ENCODE measurements at regions not wholly inside any gene's neighbourhood (a gene's known extent, or its start where the extent isn't known, plus 50 kb on each side); places are given as distances from the start of the nearest gene placed in this dataset.

GRCh38 chr4:52241916-52242315 lies 190.8 kb downstream of the SPATA18 start (continued):
- no peak for TF ChIP-seq PRDM15 (CRISPR knock-in tag; IDR thresholded peaks at IDR 0.05)

- ChIA-PET POLR2A (no interaction called here), CTCF (no interaction called here)
- peaks cover 17% of the 10 kb centered on the region for H3K4me1 Mint-ChIP-seq
- no peak overlapping the region for H3K27ac Mint-ChIP-seq
- TF ChIP-seq ZNF138 (CRISPR knock-in tag; conservative IDR thresholded peaks at IDR 0.05) (no peak), CTCF (IDR thresholded peaks at IDR 0.05) (no peak), RORB (CRISPR knock-in tag; IDR thresholded peaks at IDR 0.05) (no peak), AR (CRISPR knock-in tag; IDR thresholded peaks at IDR 0.05) (no peak), GABPB1 (CRISPR knock-in tag; IDR thresholded peaks at IDR 0.05) (no peak), NFYB (CRISPR knock-in tag; conservative IDR thresholded peaks at IDR 0.05; ENCODE audit: low read depth) (no peak), GRHL2 (CRISPR knock-in tag; IDR thresholded peaks at IDR 0.05; ENCODE audit: insufficient replicate concordance, severe bottlenecking) (no peak), HMGA2 (CRISPR knock-in tag; IDR thresholded peaks at IDR 0.05) (no peak), AFF4 (CRISPR knock-in tag; IDR thresholded peaks at IDR 0.05; ENCODE audit: borderline replicate concordance) (no peak), ELF4 (CRISPR knock-in tag; IDR thresholded peaks at IDR 0.05; ENCODE audit: low read depth) (no peak), ZNF263 (CRISPR knock-in tag; IDR thresholded peaks at IDR 0.05; ENCODE audit: low read depth) (no peak), SP1 (CRISPR knock-in tag; conservative IDR thresholded peaks at IDR 0.05) (no peak), IRF2 (CRISPR knock-in tag; IDR thresholded peaks at IDR 0.05; ENCODE audit: borderline replicate concordance, low read depth) (no peak), FOXP1 (CRISPR knock-in tag; IDR thresholded peaks at IDR 0.05; ENCODE audit: borderline replicate concordance) (no peak)
- peaks cover 9% of the 10 kb centered on the region for H3K9me3 Mint-ChIP-seq
- H3K4me3 Mint-ChIP-seq = no peak overlapping the region
- no peaks in the 10 kb centered on the region for H3K27me3 Mint-ChIP-seq (ENCODE audit: low read depth)
- H3K36me3 Mint-ChIP-seq = no peaks in the 10 kb centered on the region
- DNase-seq (ENCODE audit: low spot score) = no peak
- ATAC-seq = no peak
These were observed 192.3 kb downstream of the SPATA18 start for GRCh38 chr4:52243367-52243766.
